ENCODE measurements at regions not wholly inside any gene's neighbourhood (a gene's known extent, or its start where the extent isn't known, plus 50 kb on each side); places are given as distances from the start of the nearest gene placed in this dataset.

GRCh38 chr1:82893712-82894470 lies 1093.2 kb downstream of the ADGRL2 start:
- H3K9me3 ChIP-seq: no peaks in the 10 kb centered on the region
- WGBS, 3 donors: 95 to 97% (median 96%) methylated on average over 5 of the region's 5 CpGs
- H3K27me3 ChIP-seq: no peaks in the 10 kb centered on the region
- intact Hi-C loops (cut with DNase I): no loop called here
- TF ChIP-seq POLR2A (IDR thresholded peaks at IDR 0.05) (no peak), EP300 (IDR thresholded peaks at IDR 0.05) (no peak)
- TF ChIP-seq, protein P1, sequence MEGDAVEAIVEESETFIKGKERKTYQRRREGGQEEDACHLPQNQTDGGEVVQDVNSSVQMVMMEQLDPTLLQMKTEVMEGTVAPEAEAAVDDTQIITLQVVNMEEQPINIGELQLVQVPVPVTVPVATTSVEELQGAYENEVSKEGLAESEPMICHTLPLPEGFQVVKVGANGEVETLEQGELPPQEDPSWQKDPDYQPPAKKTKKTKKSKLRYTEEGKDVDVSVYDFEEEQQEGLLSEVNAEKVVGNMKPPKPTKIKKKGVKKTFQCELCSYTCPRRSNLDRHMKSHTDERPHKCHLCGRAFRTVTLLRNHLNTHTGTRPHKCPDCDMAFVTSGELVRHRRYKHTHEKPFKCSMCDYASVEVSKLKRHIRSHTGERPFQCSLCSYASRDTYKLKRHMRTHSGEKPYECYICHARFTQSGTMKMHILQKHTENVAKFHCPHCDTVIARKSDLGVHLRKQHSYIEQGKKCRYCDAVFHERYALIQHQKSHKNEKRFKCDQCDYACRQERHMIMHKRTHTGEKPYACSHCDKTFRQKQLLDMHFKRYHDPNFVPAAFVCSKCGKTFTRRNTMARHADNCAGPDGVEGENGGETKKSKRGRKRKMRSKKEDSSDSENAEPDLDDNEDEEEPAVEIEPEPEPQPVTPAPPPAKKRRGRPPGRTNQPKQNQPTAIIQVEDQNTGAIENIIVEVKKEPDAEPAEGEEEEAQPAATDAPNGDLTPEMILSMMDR (IDR thresholded peaks at IDR 0.05): no peak
- H3K4me1 ChIP-seq (ENCODE audit: insufficient read depth): no peaks in the 10 kb centered on the region
- no peak overlapping the region for H3K4me3 ChIP-seq
- no peaks in the 10 kb centered on the region for H3K36me3 ChIP-seq
- DNase-seq: no peak
- no peak overlapping the region for H3K27ac ChIP-seq

- H3K27ac ChIP-seq: no peak overlapping the region
- H3K36me3 ChIP-seq: no peaks in the 10 kb centered on the region
- no peak for TF ChIP-seq POLR2A (IDR thresholded peaks at IDR 0.05)
- no peak for TF ChIP-seq EP300 (IDR thresholded peaks at IDR 0.05)
- TF ChIP-seq, protein P1 (IDR thresholded peaks at IDR 0.05): no peak
- no peak overlapping the region for H3K4me3 ChIP-seq
- H3K4me1 ChIP-seq (ENCODE audit: insufficient read depth): no peaks in the 10 kb centered on the region
- H3K9me3 ChIP-seq: no peaks in the 10 kb centered on the region
- WGBS, 3 donors: 87 to 89% (median 87%) methylated on average over 3 of the region's 3 CpGs
- no peaks in the 10 kb centered on the region for H3K27me3 ChIP-seq
- intact Hi-C loops (cut with DNase I): no loop called here
- DNase-seq: no peak
Measured at GRCh38 chr1:82880506-82880905, 1079.8 kb downstream of the ADGRL2 start.

DNA sequence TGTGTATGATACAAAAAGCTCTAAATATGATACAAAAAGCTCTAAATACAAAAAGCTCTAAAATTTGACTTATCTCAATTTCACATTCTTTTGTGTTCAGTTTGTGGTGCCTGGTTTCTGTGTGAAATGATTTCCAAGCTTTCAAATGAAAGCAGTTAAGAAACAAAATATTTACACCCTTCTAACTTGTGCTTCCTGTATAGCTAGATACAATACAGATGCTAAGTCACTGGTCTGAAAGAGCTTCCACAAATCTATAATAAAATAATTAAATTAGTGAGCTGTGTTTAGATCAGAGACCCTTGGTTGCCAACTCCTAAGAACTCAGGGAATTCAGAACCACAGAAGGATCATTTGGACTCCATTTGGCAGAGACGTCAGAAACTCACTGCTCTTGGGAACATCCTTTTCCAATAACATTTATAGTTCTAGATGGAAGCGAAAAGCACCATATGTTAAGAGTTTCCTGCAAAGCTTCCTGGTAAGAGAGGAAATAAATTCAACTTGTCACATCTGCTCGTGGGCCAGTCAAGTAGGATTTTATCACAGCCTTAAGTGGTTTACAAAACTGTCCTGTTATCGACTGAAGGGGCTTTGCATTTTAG lies 1079.1 kb downstream of the ADGRL2 start:
- Histone ChIP-seq H3K27me3 (no peaks in the 10 kb centered on the region), H3K4me1 (ENCODE audit: insufficient read depth) (no peaks in the 10 kb centered on the region), H3K4me3 (no peak overlapping the region), H3K9me3 (no peaks in the 10 kb centered on the region), H3K36me3 (no peaks in the 10 kb centered on the region), H3K27ac (no peak overlapping the region)
- DNase-seq: no peak
- TF ChIP-seq, protein P1 (IDR thresholded peaks at IDR 0.05): no peak
- TF ChIP-seq POLR2A (IDR thresholded peaks at IDR 0.05) (no peak), EP300 (IDR thresholded peaks at IDR 0.05) (no peak)
- intact Hi-C loops (cut with DNase I): no loop called here
- WGBS, 3 donors: 28 to 45% (median 36%) methylated on average over 4 of the region's 4 CpGs

GRCh38 chr1:82875170-82875569 lies 1074.4 kb downstream of the ADGRL2 start:
- TF ChIP-seq EP300 (IDR thresholded peaks at IDR 0.05): no peak
- TF ChIP-seq POLR2A (IDR thresholded peaks at IDR 0.05): no peak
- TF ChIP-seq, protein P1 (IDR thresholded peaks at IDR 0.05): no peak
- Histone ChIP-seq H3K27ac (no peak overlapping the region), H3K4me1 (ENCODE audit: insufficient read depth) (no peaks in the 10 kb centered on the region), H3K4me3 (no peak overlapping the region), H3K27me3 (no peaks in the 10 kb centered on the region), H3K36me3 (no peaks in the 10 kb centered on the region), H3K9me3 (no peaks in the 10 kb centered on the region)
- 88 to 94% (median 91%) methylated on average over 1 of the region's 1 CpG for WGBS, 3 donors
- no peak for DNase-seq
- intact Hi-C loops (cut with DNase I): no loop called here
